ENCODE measurements at regions not wholly inside any gene's neighbourhood (a gene's known extent, or its start where the extent isn't known, plus 50 kb on each side); places are given as distances from the start of the nearest gene placed in this dataset.

- TF ChIP-seq, protein P1, sequence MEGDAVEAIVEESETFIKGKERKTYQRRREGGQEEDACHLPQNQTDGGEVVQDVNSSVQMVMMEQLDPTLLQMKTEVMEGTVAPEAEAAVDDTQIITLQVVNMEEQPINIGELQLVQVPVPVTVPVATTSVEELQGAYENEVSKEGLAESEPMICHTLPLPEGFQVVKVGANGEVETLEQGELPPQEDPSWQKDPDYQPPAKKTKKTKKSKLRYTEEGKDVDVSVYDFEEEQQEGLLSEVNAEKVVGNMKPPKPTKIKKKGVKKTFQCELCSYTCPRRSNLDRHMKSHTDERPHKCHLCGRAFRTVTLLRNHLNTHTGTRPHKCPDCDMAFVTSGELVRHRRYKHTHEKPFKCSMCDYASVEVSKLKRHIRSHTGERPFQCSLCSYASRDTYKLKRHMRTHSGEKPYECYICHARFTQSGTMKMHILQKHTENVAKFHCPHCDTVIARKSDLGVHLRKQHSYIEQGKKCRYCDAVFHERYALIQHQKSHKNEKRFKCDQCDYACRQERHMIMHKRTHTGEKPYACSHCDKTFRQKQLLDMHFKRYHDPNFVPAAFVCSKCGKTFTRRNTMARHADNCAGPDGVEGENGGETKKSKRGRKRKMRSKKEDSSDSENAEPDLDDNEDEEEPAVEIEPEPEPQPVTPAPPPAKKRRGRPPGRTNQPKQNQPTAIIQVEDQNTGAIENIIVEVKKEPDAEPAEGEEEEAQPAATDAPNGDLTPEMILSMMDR (IDR thresholded peaks at IDR 0.05; ENCODE audit: control extremely low read depth, extremely low read depth, low read depth, missing control alignments) = no peak
- ChIA-PET CTCF (no interaction called here), POLR2A (no interaction called here)
- no peak for DNase-seq (ENCODE audit: extremely low spot score)
These were observed 54.4 kb upstream of the CKS2 start for GRCh38 chr9:89256642-89257041.

DNA sequence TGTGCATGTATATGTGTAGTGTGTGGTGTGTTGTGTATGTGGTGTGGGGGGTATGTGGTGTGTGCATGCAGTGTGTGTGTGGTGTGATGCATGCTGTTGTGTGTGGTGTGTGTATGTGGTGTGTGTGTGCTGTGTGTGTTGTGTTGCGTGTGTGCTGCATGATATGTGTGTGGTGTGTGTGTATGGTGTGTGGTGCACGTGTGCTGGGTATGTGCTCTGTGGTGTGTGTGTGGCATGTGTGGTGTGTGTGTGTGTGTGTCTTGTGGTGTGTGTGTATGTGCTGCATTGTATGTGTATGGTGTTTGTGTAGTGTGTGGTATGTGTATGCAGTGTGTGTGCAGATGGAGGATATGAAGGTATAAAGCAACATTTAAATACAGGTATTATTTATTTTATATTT, 50.5 kb upstream of the CKS2 start:
- CTCF ChIA-PET = no interaction called here
- POLR2A ChIA-PET = no interaction called here
- no peak for DNase-seq (ENCODE audit: extremely low spot score)
- TF ChIP-seq, protein P1 (IDR thresholded peaks at IDR 0.05; ENCODE audit: control extremely low read depth, extremely low read depth, low read depth, missing control alignments) = no peak
